H9 (cell line): ENCODE measurements at regions not wholly inside any gene's neighbourhood (a gene's known extent, or its start where the extent isn't known, plus 50 kb on each side); places are given as distances from the start of the nearest gene placed in this dataset.

Source experiments
- DNase-seq: peaks from one replicate; pipeline ENCODE4 v3.0.0-alpha.2; 2017
- H2AFZ ChIP-seq: one replicate; pipeline ENCODE4 v1.6.1; 2013; ENCODE audit warnings: mild to moderate bottlenecking, low read length, control low read depth, moderate library complexity
- H2AK5ac ChIP-seq: 2 replicates; pipeline ENCODE4 v1.6.1; 2013; ENCODE audit warnings: low read length, control low read depth, mixed read lengths; ENCODE audit not compliant: insufficient read length
- H2BK120ac ChIP-seq: one replicate; pipeline ENCODE4 v1.6.1; 2013; ENCODE audit warnings: low read depth, mild to moderate bottlenecking, low read length, control low read depth, inconsistent platforms; ENCODE audit not compliant: poor library complexity, severe bottlenecking
- H2BK12ac ChIP-seq: 2 replicates; pipeline ENCODE4 v1.6.1; 2013; ENCODE audit warnings: low read length, control low read depth, mixed read lengths, low read depth; ENCODE audit not compliant: insufficient read length
- H2BK15ac ChIP-seq: 2 replicates; pipeline ENCODE4 v1.6.1; 2013; ENCODE audit warnings: low read depth, low read length, control low read depth
- H2BK20ac ChIP-seq: one replicate; pipeline ENCODE4 v1.6.1; 2013; ENCODE audit warnings: low read depth, mild to moderate bottlenecking, low read length, control low read depth, inconsistent platforms; ENCODE audit not compliant: poor library complexity, severe bottlenecking
- H2BK5ac ChIP-seq: 2 replicates; pipeline ENCODE4 v1.6.1; 2013; ENCODE audit warnings: low read length, control low read depth, mixed read lengths; ENCODE audit not compliant: insufficient read length
- H3K14ac ChIP-seq: 2 replicates; pipeline ENCODE4 v1.6.1; 2013; ENCODE audit warnings: low read length, control low read depth; ENCODE audit not compliant: insufficient read depth
- H3K18ac ChIP-seq: 2 replicates; pipeline ENCODE4 v1.6.1; 2013; ENCODE audit warnings: low read depth, mild to moderate bottlenecking, mixed read lengths, low read length, control low read depth; ENCODE audit not compliant: insufficient read length
- H3K23ac ChIP-seq: 2 replicates; pipeline ENCODE4 v1.6.1; 2013; ENCODE audit warnings: low read length, control low read depth, mixed read lengths, low read depth; ENCODE audit not compliant: insufficient read length
- H3K23me2 ChIP-seq: 2 replicates; pipeline ENCODE4 v1.6.1; 2013; ENCODE audit warnings: low read depth, mild to moderate bottlenecking, mixed read lengths, low read length, control low read depth; ENCODE audit not compliant: insufficient read length, poor library complexity, severe bottlenecking
- H3K27ac ChIP-seq: 2 replicates; pipeline ENCODE4 v1.5.1; 2013; ENCODE audit warnings: low read length, control low read depth, mixed read lengths, low read depth; ENCODE audit not compliant: insufficient read length
- H3K27me3 ChIP-seq: 2 replicates; pipeline ENCODE4 v1.6.1; 2013; ENCODE audit warnings: low read length, control low read depth, inconsistent platforms; ENCODE audit not compliant: insufficient read depth
- H3K4ac ChIP-seq: 2 replicates; pipeline ENCODE4 v1.6.1; 2013; ENCODE audit warnings: low read depth, mild to moderate bottlenecking, control low read depth, inconsistent platforms, low read length, moderate library complexity
- H3K4me1 ChIP-seq: 2 replicates; pipeline ENCODE4 v1.6.1; 2013; ENCODE audit warnings: low read length, control low read depth, inconsistent platforms; ENCODE audit not compliant: insufficient read depth
- H3K4me2 ChIP-seq: 2 replicates; pipeline ENCODE4 v1.6.1; 2013; ENCODE audit warnings: low read length, control low read depth, mixed read lengths; ENCODE audit not compliant: insufficient read length, insufficient read depth
- H3K56ac ChIP-seq: 2 replicates; pipeline ENCODE4 v1.6.1; 2013; ENCODE audit warnings: low read depth, mild to moderate bottlenecking, mixed read lengths, low read length, control low read depth; ENCODE audit not compliant: insufficient read length
- H3K79me1 ChIP-seq: 2 replicates; pipeline ENCODE4 v1.6.1; 2013; ENCODE audit warnings: low read depth, mild to moderate bottlenecking, moderate library complexity, low read length, control low read depth, inconsistent platforms; ENCODE audit not compliant: insufficient read depth, poor library complexity, severe bottlenecking
- H3K79me2 ChIP-seq: 2 replicates; pipeline ENCODE4 v1.6.1; 2013; ENCODE audit warnings: low read length, control low read depth, inconsistent platforms; ENCODE audit not compliant: insufficient read depth
- H3K9ac ChIP-seq: 2 replicates; pipeline ENCODE4 v1.6.1; 2013; ENCODE audit warnings: low read length, control low read depth, mixed read lengths; ENCODE audit not compliant: insufficient read length; ENCODE audit errors: extremely low read depth
- H3K9me3 ChIP-seq: one replicate; pipeline ENCODE4 v1.6.1; 2013; ENCODE audit warnings: low read depth, low read length, inconsistent platforms; ENCODE audit not compliant: control insufficient read depth
- H3T11ph ChIP-seq: one replicate; pipeline ENCODE4 v1.6.1; 2013; ENCODE audit warnings: mild to moderate bottlenecking, low read length, control low read depth, inconsistent platforms
- H4K20me1 ChIP-seq: one replicate; pipeline ENCODE4 v1.6.1; 2013; ENCODE audit not compliant: control insufficient read depth, insufficient read length, insufficient read depth
- H4K5ac ChIP-seq: 2 replicates; pipeline ENCODE4 v1.6.1; 2013; ENCODE audit warnings: low read depth, mild to moderate bottlenecking, mixed read lengths, low read length, control low read depth; ENCODE audit not compliant: insufficient read length
- H4K8ac ChIP-seq: replicated peaks from 2 replicates; pipeline ENCODE4 v1.6.1; 2013; ENCODE audit warnings: low read length, control low read depth, mixed read lengths, low read depth; ENCODE audit not compliant: insufficient read length
- H4K91ac ChIP-seq: 2 replicates; pipeline ENCODE4 v1.6.1; 2013; ENCODE audit warnings: low read depth, mild to moderate bottlenecking, moderate library complexity, mixed read lengths, low read length, control low read depth; ENCODE audit not compliant: insufficient read length
- H3K27ac Mint-ChIP-seq, 3 experiments: 2 replicates in 2 of 3; 3 replicates in 1 of 3; pipeline ENCODE4 v1.8.0; 2020 to 2021; ENCODE audit warnings: mixed read lengths in 3 of 3, mild to moderate bottlenecking in 1 of 3, moderate library complexity in 1 of 3
- H3K27me3 Mint-ChIP-seq: 2 replicates; pipeline ENCODE4 v1.8.0; 2021; ENCODE audit warnings: low read depth, mild to moderate bottlenecking, moderate library complexity, mixed read lengths
- H3K36me3 Mint-ChIP-seq, 3 experiments: 2 replicates in 2 of 3; 3 replicates in 1 of 3; pipeline ENCODE4 v1.8.0; 2020 to 2021; ENCODE audit warnings: low read depth in 3 of 3, mixed read lengths in 3 of 3; ENCODE audit not compliant: insufficient read depth in 1 of 3
- H3K4me1 Mint-ChIP-seq, 2 experiments: 2 replicates each; pipeline ENCODE4 v1.8.0; 2020; ENCODE audit warnings: mixed read lengths in 2 of 2
- H3K4me3 Mint-ChIP-seq, 2 experiments: 2 replicates in 1 of 2; 3 replicates in 1 of 2; pipeline ENCODE4 v1.8.0; 2020 to 2021; ENCODE audit warnings: mild to moderate bottlenecking in 2 of 2, mixed read lengths in 2 of 2, moderate library complexity in 1 of 2
- H3K9me3 Mint-ChIP-seq, 2 experiments: 2 replicates in 1 of 2; 3 replicates in 1 of 2; pipeline ENCODE4 v1.8.0; 2020; ENCODE audit warnings: mild to moderate bottlenecking in 2 of 2, mixed read lengths in 2 of 2, moderate library complexity in 1 of 2
- CTCF ChIP-seq: fragments of 200-600 bp; sonication (generic); conservative IDR thresholded peaks from 3 replicates; pipeline ENCODE4 v1.8.0; 2021; ENCODE audit warnings: antibody characterized with exemption, mild to moderate bottlenecking
- WGBS: extraction: QIAGEN DNeasy Blood & Tissue Kit; methylation state at CpG from one replicate; pipeline ENCODE4 v1.1.7; 2013; ENCODE audit warnings: missing lambda C conversion rate, low lambda C conversion rate, mixed read lengths; ENCODE audit not compliant: insufficient read length; ENCODE audit errors: extremely low coverage; 5-methylcytosine and 5-hydroxymethylcytosine counted together

- Histone ChIP-seq H2BK120ac (no peak overlapping the region), H3K4me1 (no peaks in the 10 kb centered on the region), H3K9me3 (no peaks in the 10 kb centered on the region), H3K79me1 (no peaks in the 10 kb centered on the region), H2BK5ac (no peak overlapping the region), H2AFZ (no peak overlapping the region), H2AK5ac (no peak overlapping the region), H3K18ac (no peak overlapping the region), H2BK20ac (no peak overlapping the region), H3K56ac (no peak overlapping the region), H3K27ac (no peak overlapping the region), H2BK15ac (no peak overlapping the region), H4K5ac (no peak overlapping the region), H3K4ac (no peak overlapping the region), H3K23ac (no peak overlapping the region), H3K14ac (no peak overlapping the region), H2BK12ac (no peak overlapping the region), H3K9ac (no peak overlapping the region), H3K79me2 (no peaks in the 10 kb centered on the region), H3K4me2 (no peak overlapping the region), H3T11ph (no peak overlapping the region), H3K23me2 (no peaks in the 10 kb centered on the region), H4K8ac (no peak overlapping the region), H3K27me3 (no peaks in the 10 kb centered on the region), H4K20me1 (no peaks in the 10 kb centered on the region), H4K91ac (no peak overlapping the region)
- TF ChIP-seq CTCF, result no peak
- peaks cover 1 to 4% of the 10 kb centered on the region in 2 experiments; a peak in 2 of 4 replicates for H3K4me1 Mint-ChIP-seq
- H3K27ac Mint-ChIP-seq, result peak overlapping the region in 1 of 3 experiments; percentile 45; a peak in 1 of 7 replicates
- peaks cover 2% of the 10 kb centered on the region; the same call in 1 of the 2 replicates for H3K27me3 Mint-ChIP-seq
- no peak overlapping the region for H3K4me3 Mint-ChIP-seq
- DNase-seq, result no peak
- H3K36me3 Mint-ChIP-seq, result no peaks in the 10 kb centered on the region
- no CpG with 5 or more reads among the region's 5 CpGs for WGBS
- no peaks in the 10 kb centered on the region for H3K9me3 Mint-ChIP-seq
These were observed 137.8 kb downstream of the CSNK2A3 start for GRCh38 chr11:11215058-11215815.
